CD14-positive monocyte (primary cell): ENCODE measurements at regions not wholly inside any gene's neighbourhood (a gene's known extent, or its start where the extent isn't known, plus 50 kb on each side); places are given as distances from the start of the nearest gene placed in this dataset.

Experiments
- DNase-seq, 3 donors: peaks; one replicate each; pipeline ENCODE4 v3.0.0-alpha.2; 2011 to 2022
- H2AFZ ChIP-seq: 2 replicates; pipeline ENCODE4 v1.6.0; 2012; ENCODE audit warnings: mild to moderate bottlenecking, low read depth, low read length, inconsistent platforms; ENCODE audit not compliant: insufficient read depth, poor library complexity, severe bottlenecking
- H3K27ac ChIP-seq, 2 donors: 1 replicate in 1 of 2; 2 replicates in 1 of 2; pipeline ENCODE4 v1.5.1; 2012 to 2013; ENCODE audit warnings: low read length in 2 of 2, control low read depth in 1 of 2, inconsistent platforms in 1 of 2, low read depth in 1 of 2, mild to moderate bottlenecking in 1 of 2
- H3K27me3 ChIP-seq, 2 donors: one replicate each; pipeline versions ENCODE4 v1.6.0 to v1.6.1; 2011 to 2013; ENCODE audit warnings: low read length in 2 of 2; ENCODE audit not compliant: control insufficient read depth in 2 of 2, insufficient read depth in 2 of 2
- H3K36me3 ChIP-seq, 2 donors: replicated peaks in 1 of 2; 1 replicate in 1 of 2; 2 replicates in 1 of 2; pipeline versions ENCODE4 v1.5.1 to v1.6.1; 2012 to 2013; ENCODE audit warnings: low read length in 2 of 2, control low read depth in 1 of 2, inconsistent platforms in 1 of 2, mild to moderate bottlenecking in 1 of 2; ENCODE audit not compliant: insufficient read depth in 2 of 2, control insufficient read depth in 1 of 2
- H3K4me1 ChIP-seq, 2 donors: 1 replicate in 1 of 2; 2 replicates in 1 of 2; pipeline versions ENCODE4 v1.5.1 to v1.6.1; 2012 to 2013; ENCODE audit warnings: low read length in 2 of 2, control low read depth in 1 of 2, inconsistent platforms in 1 of 2, mild to moderate bottlenecking in 1 of 2, moderate library complexity in 1 of 2; ENCODE audit not compliant: insufficient read depth in 2 of 2, control insufficient read depth in 1 of 2
- H3K4me2 ChIP-seq: replicated peaks from 2 replicates; pipeline ENCODE3; 2012; ENCODE audit warnings: low read length, moderate library complexity, mild to moderate bottlenecking; ENCODE audit not compliant: poor library complexity, severe bottlenecking; ENCODE audit errors: extremely low read depth
- H3K4me3 ChIP-seq, 3 experiments: fragments of 200-600 bp in 1 of 3; sonication (generic) in 1 of 3; replicated peaks in 1 of 3; 1 replicate in 2 of 3; 2 replicates in 1 of 3; pipeline ENCODE4 v1.5.1; 2011 to 2013; ENCODE audit warnings: low read length in 3 of 3, mild to moderate bottlenecking in 3 of 3, control low read depth in 2 of 3, low read depth in 2 of 3, inconsistent platforms in 1 of 3, moderate library complexity in 1 of 3
- H3K79me2 ChIP-seq: 2 replicates; pipeline ENCODE4 v1.6.0; 2012; ENCODE audit warnings: mild to moderate bottlenecking, control low read depth, inconsistent platforms, low read length, moderate library complexity; ENCODE audit not compliant: insufficient read depth
- H3K9ac ChIP-seq: 2 replicates; pipeline ENCODE4 v1.6.0; 2017; ENCODE audit warnings: low read length, mild to moderate bottlenecking; ENCODE audit not compliant: insufficient read depth, poor library complexity, severe bottlenecking
- H3K9me3 ChIP-seq, 2 donors: replicated peaks in 1 of 2; 1 replicate in 1 of 2; 2 replicates in 1 of 2; pipeline versions ENCODE4 v1.5.1 to v1.6.1; 2012 to 2013; ENCODE audit warnings: low read length in 2 of 2, control low read depth in 1 of 2; ENCODE audit not compliant: control insufficient read depth in 1 of 2, insufficient read depth in 1 of 2
- H4K20me1 ChIP-seq: 2 replicates; pipeline ENCODE4 v1.6.0; 2012; ENCODE audit warnings: mild to moderate bottlenecking, low read length, control low read depth, moderate library complexity; ENCODE audit not compliant: insufficient read depth
- H3K27ac Mint-ChIP-seq, 7 donors: one replicate each; pipeline ENCODE4 v1.8.0; 2020; ENCODE audit warnings: mild to moderate bottlenecking in 7 of 7, mixed read lengths in 7 of 7, moderate library complexity in 6 of 7, inconsistent platforms in 2 of 7
- H3K27me3 Mint-ChIP-seq, 3 donors: one replicate each; pipeline ENCODE4 v1.8.0; 2021 to 2022; ENCODE audit warnings: low read depth in 3 of 3, mild to moderate bottlenecking in 3 of 3, mixed read lengths in 3 of 3, moderate library complexity in 3 of 3, inconsistent platforms in 1 of 3
- H3K36me3 Mint-ChIP-seq, 2 donors: one replicate each; pipeline ENCODE4 v1.8.0; 2020; ENCODE audit warnings: mixed read lengths in 2 of 2, inconsistent platforms in 1 of 2, mild to moderate bottlenecking in 1 of 2
- H3K4me1 Mint-ChIP-seq: one replicate; pipeline ENCODE4 v1.8.0; 2020; ENCODE audit warnings: mild to moderate bottlenecking, mixed read lengths
- H3K4me3 Mint-ChIP-seq, 2 donors: one replicate each; pipeline ENCODE4 v1.8.0; 2020; ENCODE audit warnings: mild to moderate bottlenecking in 2 of 2, mixed read lengths in 2 of 2, moderate library complexity in 1 of 2
- H3K9me3 Mint-ChIP-seq, 7 donors: one replicate each; pipeline ENCODE4 v1.8.0; 2020 to 2022; ENCODE audit warnings: mixed read lengths in 7 of 7, mild to moderate bottlenecking in 6 of 7, moderate library complexity in 6 of 7, inconsistent platforms in 2 of 7
- WGBS: methylation state at CpG from one replicate; pipeline ENCODE4 v1.1.5; 2013; ENCODE audit warnings: missing lambda C conversion rate; ENCODE audit not compliant: insufficient coverage; 5-methylcytosine and 5-hydroxymethylcytosine counted together
- intact Hi-C, 2 donors: fragments of 100-400 bp; cut with micrococcal nuclease; formaldehyde crosslinking; loops; one replicate each; pipeline versions ENCODE4 v1.15.0 to v1.15.1; 2023
- TF ChIP-seq, protein P1 (sequence below): fragments of 200-600 bp; IDR thresholded peaks from one replicate; pipeline ENCODE4 v1.8.0; 2022; ENCODE audit warnings: antibody characterized with exemption, mild to moderate bottlenecking

DNA sequence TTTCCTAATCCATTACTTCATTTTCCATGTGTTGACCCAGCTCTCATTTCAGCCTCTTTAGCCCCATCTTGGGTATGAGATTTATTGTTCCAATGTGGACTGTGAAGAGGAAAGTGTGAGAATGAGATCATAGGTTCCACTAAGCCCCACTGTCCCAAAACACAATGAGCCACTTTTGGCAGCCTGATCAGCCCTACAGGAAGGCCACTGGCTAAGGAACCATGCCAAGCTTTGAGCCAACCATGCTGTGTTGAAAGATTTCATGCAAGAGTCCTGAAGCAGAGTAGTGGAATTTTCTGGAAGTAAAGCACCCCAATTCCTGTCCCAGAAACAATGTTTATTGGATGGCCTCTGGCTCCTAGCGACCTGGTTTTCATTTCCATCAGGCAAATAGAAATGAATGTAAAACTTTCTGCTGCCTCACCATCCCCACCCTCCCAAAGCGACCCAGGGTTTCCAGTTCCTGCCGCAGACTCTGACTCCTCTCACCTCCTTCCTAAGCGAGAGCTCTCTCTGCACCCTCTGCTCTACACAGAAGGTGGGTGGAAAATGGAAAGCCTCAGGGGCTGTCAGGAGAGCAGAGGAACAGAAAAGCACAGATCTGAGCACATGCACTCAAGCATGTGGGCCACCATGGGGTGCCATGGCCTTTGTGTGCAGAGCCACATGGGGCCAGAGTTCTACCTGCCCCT, 73.1 kb downstream of the KCTD12 start:
- H3K9ac ChIP-seq = no peak overlapping the region
- Mint-ChIP-seq H3K4me3 (no peak overlapping the region), H3K9me3 (peaks cover 15 to 26% (median 21%) of the 10 kb centered on the region in 7 donors), H3K27ac (peak overlapping the region in 1 of 7 donors; percentile 66), H3K4me1 (peaks cover 16% of the 10 kb centered on the region), H3K27me3 (peaks cover 0 to 7% (median 4%) of the 10 kb centered on the region in 3 donors), H3K36me3 (peaks cover 2 to 6% of the 10 kb centered on the region in 2 donors)
- H4K20me1 ChIP-seq = no peaks in the 10 kb centered on the region
- intact Hi-C loops = no loop called here
- H2AFZ ChIP-seq = no peak overlapping the region
- TF ChIP-seq, protein P1, sequence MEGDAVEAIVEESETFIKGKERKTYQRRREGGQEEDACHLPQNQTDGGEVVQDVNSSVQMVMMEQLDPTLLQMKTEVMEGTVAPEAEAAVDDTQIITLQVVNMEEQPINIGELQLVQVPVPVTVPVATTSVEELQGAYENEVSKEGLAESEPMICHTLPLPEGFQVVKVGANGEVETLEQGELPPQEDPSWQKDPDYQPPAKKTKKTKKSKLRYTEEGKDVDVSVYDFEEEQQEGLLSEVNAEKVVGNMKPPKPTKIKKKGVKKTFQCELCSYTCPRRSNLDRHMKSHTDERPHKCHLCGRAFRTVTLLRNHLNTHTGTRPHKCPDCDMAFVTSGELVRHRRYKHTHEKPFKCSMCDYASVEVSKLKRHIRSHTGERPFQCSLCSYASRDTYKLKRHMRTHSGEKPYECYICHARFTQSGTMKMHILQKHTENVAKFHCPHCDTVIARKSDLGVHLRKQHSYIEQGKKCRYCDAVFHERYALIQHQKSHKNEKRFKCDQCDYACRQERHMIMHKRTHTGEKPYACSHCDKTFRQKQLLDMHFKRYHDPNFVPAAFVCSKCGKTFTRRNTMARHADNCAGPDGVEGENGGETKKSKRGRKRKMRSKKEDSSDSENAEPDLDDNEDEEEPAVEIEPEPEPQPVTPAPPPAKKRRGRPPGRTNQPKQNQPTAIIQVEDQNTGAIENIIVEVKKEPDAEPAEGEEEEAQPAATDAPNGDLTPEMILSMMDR = no peak
- H3K4me3 ChIP-seq = no peak overlapping the region
- H3K4me2 ChIP-seq = no peak overlapping the region
- WGBS = no CpG with 5 or more reads among the region's 4 CpGs
- no peaks in the 10 kb centered on the region for H3K79me2 ChIP-seq
- no peaks in the 10 kb centered on the region for H3K27me3 ChIP-seq
- H3K27ac ChIP-seq = no peak overlapping the region
- DNase-seq = no peak
- H3K36me3 ChIP-seq = no peaks in the 10 kb centered on the region
- H3K9me3 ChIP-seq = peaks cover 10 to 15% of the 10 kb centered on the region in 2 donors
- peaks cover 14 to 16% of the 10 kb centered on the region in 2 donors for H3K4me1 ChIP-seq

DNA sequence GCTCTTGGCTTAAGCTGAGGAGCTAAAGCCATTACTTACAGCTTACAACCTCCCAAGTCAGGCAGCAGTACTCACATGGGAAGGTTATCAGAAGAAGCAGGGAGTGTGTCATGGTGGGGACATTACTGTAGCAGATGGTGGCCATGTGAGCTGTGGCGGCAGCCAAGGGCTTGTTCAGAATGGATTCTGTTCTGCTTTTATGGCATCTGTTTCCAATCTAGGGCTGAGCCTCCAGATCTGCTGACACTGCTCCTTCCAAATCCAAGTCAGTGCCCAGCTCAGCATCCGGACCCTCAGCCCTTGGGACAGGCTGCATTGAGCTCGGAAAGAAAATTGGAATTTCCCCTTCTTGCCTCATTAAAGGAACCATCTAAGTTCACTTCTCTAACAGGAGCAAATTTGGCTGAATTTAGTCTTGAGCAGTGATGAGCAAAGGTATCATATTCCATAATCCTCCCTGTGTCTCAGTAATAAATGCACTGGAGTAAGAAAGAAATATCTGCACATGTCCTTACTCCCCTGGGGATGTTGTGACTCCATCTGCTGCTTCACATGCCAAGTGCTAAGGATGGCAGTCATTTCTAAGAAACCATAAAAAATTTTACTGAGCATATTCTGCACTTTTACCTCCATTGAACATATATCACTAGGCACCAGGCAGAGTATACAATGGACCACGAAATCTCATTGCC, 73.9 kb downstream of the KCTD12 start:
- Histone ChIP-seq H3K36me3 (no peaks in the 10 kb centered on the region), H3K9ac (no peak overlapping the region), H4K20me1 (no peaks in the 10 kb centered on the region), H3K27ac (no peak overlapping the region), H3K27me3 (no peaks in the 10 kb centered on the region), H3K4me1 (peaks cover 14 to 16% of the 10 kb centered on the region in 2 donors), H3K4me2 (no peak overlapping the region), H3K4me3 (no peak overlapping the region), H3K9me3 (peaks cover 14 to 15% of the 10 kb centered on the region in 2 donors), H3K79me2 (no peaks in the 10 kb centered on the region), H2AFZ (peak overlapping the region; percentile 23)
- TF ChIP-seq, protein P1 = no peak
- no peak overlapping the region for H3K27ac Mint-ChIP-seq
- peaks cover 4 to 6% of the 10 kb centered on the region in 2 donors for H3K36me3 Mint-ChIP-seq
- H3K27me3 Mint-ChIP-seq = peaks cover 0 to 5% (median 3%) of the 10 kb centered on the region in 3 donors
- intact Hi-C loops = no loop called here
- H3K4me3 Mint-ChIP-seq = no peak overlapping the region
- WGBS = 44% methylated on average over 1 of the region's 4 CpGs
- peaks cover 16 to 29% (median 24%) of the 10 kb centered on the region in 7 donors for H3K9me3 Mint-ChIP-seq
- no peak for DNase-seq
- H3K4me1 Mint-ChIP-seq = peaks cover 16% of the 10 kb centered on the region
